ENCODE measurements at regions not wholly inside any gene's neighbourhood (a gene's known extent, or its start where the extent isn't known, plus 50 kb on each side); places are given as distances from the start of the nearest gene placed in this dataset.

GRCh38 chr7:52311886-52312285 lies 723.5 kb upstream of the POM121L12 start:
- TF ChIP-seq, protein P1, sequence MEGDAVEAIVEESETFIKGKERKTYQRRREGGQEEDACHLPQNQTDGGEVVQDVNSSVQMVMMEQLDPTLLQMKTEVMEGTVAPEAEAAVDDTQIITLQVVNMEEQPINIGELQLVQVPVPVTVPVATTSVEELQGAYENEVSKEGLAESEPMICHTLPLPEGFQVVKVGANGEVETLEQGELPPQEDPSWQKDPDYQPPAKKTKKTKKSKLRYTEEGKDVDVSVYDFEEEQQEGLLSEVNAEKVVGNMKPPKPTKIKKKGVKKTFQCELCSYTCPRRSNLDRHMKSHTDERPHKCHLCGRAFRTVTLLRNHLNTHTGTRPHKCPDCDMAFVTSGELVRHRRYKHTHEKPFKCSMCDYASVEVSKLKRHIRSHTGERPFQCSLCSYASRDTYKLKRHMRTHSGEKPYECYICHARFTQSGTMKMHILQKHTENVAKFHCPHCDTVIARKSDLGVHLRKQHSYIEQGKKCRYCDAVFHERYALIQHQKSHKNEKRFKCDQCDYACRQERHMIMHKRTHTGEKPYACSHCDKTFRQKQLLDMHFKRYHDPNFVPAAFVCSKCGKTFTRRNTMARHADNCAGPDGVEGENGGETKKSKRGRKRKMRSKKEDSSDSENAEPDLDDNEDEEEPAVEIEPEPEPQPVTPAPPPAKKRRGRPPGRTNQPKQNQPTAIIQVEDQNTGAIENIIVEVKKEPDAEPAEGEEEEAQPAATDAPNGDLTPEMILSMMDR (IDR thresholded peaks at IDR 0.05): no peak
- no peak for TF ChIP-seq EP300 (IDR thresholded peaks at IDR 0.05)
- TF ChIP-seq POLR2A (IDR thresholded peaks at IDR 0.05): no peak
